MCF 10A (cell line): ENCODE measurements at regions not wholly inside any gene's neighbourhood (a gene's known extent, or its start where the extent isn't known, plus 50 kb on each side); places are given as distances from the start of the nearest gene placed in this dataset.

Experiments
- BruUV-seq: library from RNA; stranded (reverse); fragments of 400-500 nt; replicated peaks from 2 replicates; lab custom pipeline; 2021; lab: Mats Ljungman, UMichigan
- CTCF ChIA-PET: fragments of 300-600 bp; sonication (Branson Sonifier 250); formaldehyde crosslinking; extraction: SDS; loops from one replicate; lab custom pipeline; 2021; ENCODE audit warnings: antibody characterized with exemption, inconsistent platforms; lab: Yijun Ruan, JAX
- POLR2A ChIA-PET: fragments of 300-600, 350-650 bp; sonication (Branson Sonifier 250); formaldehyde crosslinking; extraction: SDS; loops from one replicate; lab custom pipeline; 2020; ENCODE audit warnings: antibody characterized with exemption, inconsistent platforms; lab: Yijun Ruan, JAX
- DNase-seq: peaks from one replicate; pipeline ENCODE4 v3.0.0-alpha.2; 2018; ENCODE audit not compliant: unreplicated experiment
- H3K27ac Mint-ChIP-seq: one replicate; pipeline ENCODE4 v1.8.0; 2022; ENCODE audit warnings: mild to moderate bottlenecking, low read depth, mixed read lengths; ENCODE audit not compliant: unreplicated experiment
- H3K27me3 Mint-ChIP-seq: one replicate; pipeline ENCODE4 v1.8.0; 2022; ENCODE audit warnings: mixed read lengths; ENCODE audit not compliant: insufficient read depth, unreplicated experiment
- H3K36me3 Mint-ChIP-seq: one replicate; pipeline ENCODE4 v1.8.0; 2022; ENCODE audit warnings: mild to moderate bottlenecking, moderate library complexity, mixed read lengths; ENCODE audit not compliant: insufficient read depth, unreplicated experiment
- H3K4me1 Mint-ChIP-seq: one replicate; pipeline ENCODE4 v1.8.0; 2022; ENCODE audit warnings: mixed read lengths; ENCODE audit not compliant: insufficient read depth, unreplicated experiment
- H3K4me3 Mint-ChIP-seq: one replicate; pipeline ENCODE4 v1.8.0; 2022; ENCODE audit warnings: mild to moderate bottlenecking, moderate library complexity, mixed read lengths; ENCODE audit not compliant: unreplicated experiment
- H3K9me3 Mint-ChIP-seq: one replicate; pipeline ENCODE4 v1.8.0; 2022; ENCODE audit warnings: mixed read lengths; ENCODE audit not compliant: unreplicated experiment
- intact Hi-C: fragments of 100-400 bp; cut with micrococcal nuclease; formaldehyde crosslinking; loops from 2 replicates; pipeline ENCODE4 v1.14.1; 2022
- TF ChIP-seq, protein P1 (sequence below): fragments of 200-600 bp; IDR thresholded peaks from one replicate; pipeline ENCODE4 v1.8.0; 2022; ENCODE audit warnings: antibody characterized with exemption, mild to moderate bottlenecking; ENCODE audit not compliant: unreplicated experiment

DNA sequence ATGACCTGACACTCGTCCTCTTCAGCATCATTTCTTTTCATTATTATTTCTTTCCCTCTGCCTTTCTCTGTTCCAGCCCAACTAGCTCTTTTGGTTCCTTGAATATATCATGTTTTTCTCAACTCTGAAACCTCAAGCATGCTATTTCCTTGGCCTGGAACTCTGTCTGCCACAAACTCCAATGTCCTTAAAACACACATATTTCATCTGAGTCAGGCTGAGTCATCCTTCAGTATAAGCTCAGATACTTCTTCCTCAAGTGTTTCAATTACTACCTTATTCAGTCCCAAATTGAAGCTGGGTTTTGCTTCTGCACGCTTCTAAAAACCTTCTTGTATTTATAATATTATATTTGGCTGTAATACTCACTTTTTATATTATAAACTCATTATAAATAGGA, 424.2 kb downstream of the PDGFC start:
- no peak overlapping the region for H3K4me3 Mint-ChIP-seq
- DNase-seq: peak; percentile 67
- intact Hi-C loops: no loop called here
- BruUV-seq: no TSS peak
- no peaks in the 10 kb centered on the region for H3K36me3 Mint-ChIP-seq
- no peaks in the 10 kb centered on the region for H3K27me3 Mint-ChIP-seq
- no peaks in the 10 kb centered on the region for H3K9me3 Mint-ChIP-seq
- POLR2A ChIA-PET: interaction anchor here (0.5 to 2.9 kb wide), 5 partner anchors 11 to 399 kb away, joined by 3 to 12 read pairs (median 4); no protein-coding TSS in a partner anchor
- peak overlapping the region; percentile 60 for H3K27ac Mint-ChIP-seq
- TF ChIP-seq, protein P1, sequence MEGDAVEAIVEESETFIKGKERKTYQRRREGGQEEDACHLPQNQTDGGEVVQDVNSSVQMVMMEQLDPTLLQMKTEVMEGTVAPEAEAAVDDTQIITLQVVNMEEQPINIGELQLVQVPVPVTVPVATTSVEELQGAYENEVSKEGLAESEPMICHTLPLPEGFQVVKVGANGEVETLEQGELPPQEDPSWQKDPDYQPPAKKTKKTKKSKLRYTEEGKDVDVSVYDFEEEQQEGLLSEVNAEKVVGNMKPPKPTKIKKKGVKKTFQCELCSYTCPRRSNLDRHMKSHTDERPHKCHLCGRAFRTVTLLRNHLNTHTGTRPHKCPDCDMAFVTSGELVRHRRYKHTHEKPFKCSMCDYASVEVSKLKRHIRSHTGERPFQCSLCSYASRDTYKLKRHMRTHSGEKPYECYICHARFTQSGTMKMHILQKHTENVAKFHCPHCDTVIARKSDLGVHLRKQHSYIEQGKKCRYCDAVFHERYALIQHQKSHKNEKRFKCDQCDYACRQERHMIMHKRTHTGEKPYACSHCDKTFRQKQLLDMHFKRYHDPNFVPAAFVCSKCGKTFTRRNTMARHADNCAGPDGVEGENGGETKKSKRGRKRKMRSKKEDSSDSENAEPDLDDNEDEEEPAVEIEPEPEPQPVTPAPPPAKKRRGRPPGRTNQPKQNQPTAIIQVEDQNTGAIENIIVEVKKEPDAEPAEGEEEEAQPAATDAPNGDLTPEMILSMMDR: no peak
- peaks cover 20% of the 10 kb centered on the region for H3K4me1 Mint-ChIP-seq
- CTCF ChIA-PET: interaction anchor here (0.7 to 1.1 kb wide), 2 partner anchors 11 to 556 kb away, joined by 3 read pairs; no protein-coding TSS in a partner anchor

GRCh38 chr4:156545003-156545785, 426.4 kb downstream of the PDGFC start:
- TF ChIP-seq, protein P1: no peak
- no peaks in the 10 kb centered on the region for H3K27me3 Mint-ChIP-seq
- DNase-seq: no peak
- peaks cover 20% of the 10 kb centered on the region for H3K4me1 Mint-ChIP-seq
- no peak overlapping the region for H3K4me3 Mint-ChIP-seq
- H3K36me3 Mint-ChIP-seq: no peaks in the 10 kb centered on the region
- intact Hi-C loops: no loop called here
- no peaks in the 10 kb centered on the region for H3K9me3 Mint-ChIP-seq
- ChIA-PET POLR2A (interaction anchor here (0.6 to 2.9 kb wide), 5 partner anchors 9 to 1533 kb away, joined by 3 to 12 read pairs (median 4); no protein-coding TSS in a partner anchor), CTCF (interaction anchor here (1.3 kb wide), 1 partner anchor 69 kb away, joined by 4 read pairs; no protein-coding TSS in a partner anchor)
- no TSS peak for BruUV-seq
- H3K27ac Mint-ChIP-seq: peak overlapping the region; percentile 33

GRCh38 chr4:156539376-156539775, 432.2 kb downstream of the PDGFC start:
- Mint-ChIP-seq H3K4me3 (no peak overlapping the region), H3K27ac (peak overlapping the region; percentile 60), H3K36me3 (no peaks in the 10 kb centered on the region), H3K27me3 (no peaks in the 10 kb centered on the region), H3K4me1 (peaks cover 29% of the 10 kb centered on the region), H3K9me3 (no peaks in the 10 kb centered on the region)
- no peak for DNase-seq
- intact Hi-C loops: no loop called here
- BruUV-seq: no TSS peak
- ChIA-PET POLR2A (interaction anchor here (0.9 to 2.4 kb wide), 2 partner anchors 44 to 377 kb away, joined by 3 to 9 read pairs; no protein-coding TSS in a partner anchor), CTCF (no interaction called here)
- TF ChIP-seq, protein P1: no peak

DNA sequence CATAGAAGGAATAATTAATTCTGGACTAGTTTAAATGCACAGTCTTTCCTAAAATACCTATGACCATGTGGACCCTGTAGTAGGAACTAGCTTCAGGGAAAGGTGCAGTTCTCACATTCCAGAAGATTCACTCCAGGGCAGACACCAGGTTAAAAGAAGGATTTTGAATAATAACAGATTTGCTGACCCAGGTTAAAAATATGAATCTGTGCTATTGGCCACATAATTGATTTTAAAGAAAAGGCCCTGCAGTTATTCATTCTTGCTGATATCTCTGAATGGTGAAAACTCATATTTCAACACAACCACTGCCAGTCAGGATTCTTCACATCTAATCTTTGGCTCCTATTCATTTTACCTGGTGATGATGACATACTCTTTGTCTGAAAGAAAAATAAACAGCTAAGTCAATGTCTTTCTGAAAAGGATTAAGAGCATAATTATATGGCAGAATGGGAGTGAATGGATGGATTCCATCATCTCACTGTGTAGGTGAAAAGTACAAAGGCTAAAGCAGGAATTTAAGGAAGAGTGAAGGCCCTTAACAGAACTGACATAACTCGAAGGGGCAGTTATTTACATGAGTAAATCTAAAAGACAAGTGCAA, 432.8 kb downstream of the PDGFC start:
- POLR2A ChIA-PET: interaction anchor here (0.9 to 2.4 kb wide), 3 partner anchors 37 to 378 kb away, joined by 3 to 9 read pairs (median 4); no protein-coding TSS in a partner anchor
- TF ChIP-seq, protein P1: no peak
- peak overlapping the region; percentile 60 for H3K27ac Mint-ChIP-seq
- H3K36me3 Mint-ChIP-seq: no peaks in the 10 kb centered on the region
- H3K4me3 Mint-ChIP-seq: no peak overlapping the region
- CTCF ChIA-PET: interaction anchor here (0.6 to 2.2 kb wide), 2 partner anchors 63 to 436 kb away, joined by 3 to 8 read pairs; no protein-coding TSS in a partner anchor
- DNase-seq: peak; percentile 33
- H3K27me3 Mint-ChIP-seq: no peaks in the 10 kb centered on the region
- H3K9me3 Mint-ChIP-seq: no peaks in the 10 kb centered on the region
- intact Hi-C loops: no loop called here
- peaks cover 29% of the 10 kb centered on the region for H3K4me1 Mint-ChIP-seq
- no TSS peak for BruUV-seq
